IMR-90 (cell line): ENCODE measurements at regions not wholly inside any gene's neighbourhood (a gene's known extent, or its start where the extent isn't known, plus 50 kb on each side); places are given as distances from the start of the nearest gene placed in this dataset.
"Not testable (repeated sequence)": the region's sequence is repeated elsewhere in the genome, so short reads cannot be mapped to it uniquely, and the experiment has no call there.

Experiments used
- BHLHE40 ChIP-seq: fragments of 150-350 bp; IDR thresholded peaks from 2 replicates; pipeline ENCODE4 v1.6.1; 2016; ENCODE audit warnings: mild to moderate bottlenecking, low read depth, low read length
- CHD1 ChIP-seq: IDR thresholded peaks from 2 replicates; pipeline ENCODE4 v1.6.1; 2012; ENCODE audit warnings: low read depth, low read length, improper control_type of control experiment
- CTCF ChIP-seq: conservative IDR thresholded peaks from 2 replicates; pipeline ENCODE4 v1.5.1; 2012; ENCODE audit warnings: mild to moderate bottlenecking, low read depth, low read length, improper control_type of control experiment
- ELK1 ChIP-seq: fragments of 150-350 bp; IDR thresholded peaks from 2 replicates; pipeline ENCODE4 v1.6.1; 2016; ENCODE audit warnings: low read depth, mild to moderate bottlenecking, low read length, moderate library complexity, borderline replicate concordance
- FOS ChIP-seq: fragments of 150-350 bp; IDR thresholded peaks from 2 replicates; pipeline ENCODE4 v1.6.1; 2016; ENCODE audit warnings: low read depth, low read length
- POLR2A ChIP-seq: IDR thresholded peaks from 2 replicates; pipeline ENCODE4 v1.6.1; 2012; ENCODE audit warnings: mild to moderate bottlenecking, low read depth, low read length
- RAD21 ChIP-seq: IDR thresholded peaks from 2 replicates; pipeline ENCODE4 v1.6.1; 2012; ENCODE audit warnings: low read length, improper control_type of control experiment
- USF2 ChIP-seq: fragments of 150-350 bp; IDR thresholded peaks from 2 replicates; pipeline ENCODE4 v1.6.1; 2017; ENCODE audit warnings: mild to moderate bottlenecking, antibody characterized with exemption, low read length, low read depth

GRCh38 chr4:66746918-66747317 is 798.4 kb downstream of the CENPC start:
- TF ChIP-seq CHD1, CTCF, FOS, POLR2A, USF2, RAD21, BHLHE40, ELK1: not testable (repeated sequence)
